GM04503 (cell line): ENCODE measurements at regions not wholly inside any gene's neighbourhood (a gene's known extent, or its start where the extent isn't known, plus 50 kb on each side); places are given as distances from the start of the nearest gene placed in this dataset.
"Not testable (repeated sequence)": the region's sequence is repeated elsewhere in the genome, so short reads cannot be mapped to it uniquely, and the experiment has no call there.

ENCODE experiments used
- DNase-seq: peaks from one replicate; pipeline ENCODE4 v3.0.0-alpha.2; 2012; ENCODE audit warnings: low read depth

DNA sequence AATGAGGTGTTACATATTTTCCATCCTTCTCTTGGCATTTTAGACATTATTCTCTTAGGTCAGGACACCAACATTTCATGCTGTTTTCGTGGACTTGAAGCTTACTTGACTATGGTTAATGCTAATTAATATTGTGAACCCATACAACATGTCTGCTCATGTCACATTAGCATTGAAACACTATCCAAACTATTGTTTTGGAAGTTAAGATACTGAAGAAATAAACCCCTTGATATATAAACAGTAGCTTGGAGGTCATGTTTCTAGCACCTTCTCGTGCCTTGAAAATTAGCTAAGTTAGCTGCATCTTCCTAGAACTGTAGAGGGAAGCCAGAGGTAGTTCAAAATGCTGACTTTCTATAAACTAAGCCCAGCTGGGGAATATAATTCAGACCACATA lies 288.8 kb downstream of the LTN1 start:
- DNase-seq = no peak

DNA sequence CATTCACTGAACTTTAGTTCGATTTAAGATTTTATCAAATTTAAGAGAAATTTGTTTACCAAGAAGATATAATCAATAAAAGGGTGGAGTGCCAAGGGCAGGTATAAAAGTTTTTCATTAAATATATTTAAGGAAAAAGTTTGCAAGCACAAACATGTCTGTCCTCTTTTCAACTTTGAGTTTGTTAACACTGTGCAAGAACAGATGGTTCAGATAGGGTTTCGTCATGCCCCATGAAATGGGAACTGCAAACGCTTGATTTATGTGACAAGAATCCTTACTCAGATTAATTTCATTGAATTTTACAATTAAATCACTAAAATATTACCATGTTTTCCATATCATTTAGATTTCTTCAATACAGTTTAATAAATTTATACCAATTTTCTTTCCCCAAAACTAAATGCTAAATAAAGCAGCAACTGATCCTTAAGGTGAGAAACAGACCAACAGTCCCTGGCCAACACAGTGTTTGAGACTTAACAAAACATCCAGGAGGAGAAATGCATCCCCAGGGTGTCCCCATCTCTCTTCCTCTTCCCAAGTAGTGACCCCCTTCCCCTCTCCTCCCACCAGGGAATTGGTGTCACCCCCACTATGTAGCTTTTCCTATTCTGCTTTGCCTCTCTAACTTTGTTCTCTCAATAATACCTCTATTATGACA lies 292.9 kb downstream of the LTN1 start:
- DNase-seq = no peak

DNA sequence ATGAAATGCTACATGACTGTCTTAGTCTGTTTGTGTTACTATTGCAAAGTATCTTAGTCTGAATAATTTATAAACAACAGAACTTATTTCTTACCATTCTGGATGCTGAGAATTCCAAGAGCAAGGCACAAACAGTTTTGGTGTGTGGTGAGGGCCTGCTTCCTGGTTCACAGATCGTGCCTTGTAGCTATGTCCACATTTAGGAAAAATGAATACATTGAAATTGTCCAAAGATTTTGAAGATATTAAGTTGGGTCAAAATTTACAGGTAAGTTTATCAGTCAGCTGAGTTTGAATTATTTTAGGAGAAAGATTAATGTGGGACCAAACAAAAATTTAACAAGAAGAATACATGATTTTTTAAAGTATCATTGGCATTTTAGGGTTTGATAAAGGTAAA lies 293.5 kb downstream of the LTN1 start:
- no peak for DNase-seq

DNA sequence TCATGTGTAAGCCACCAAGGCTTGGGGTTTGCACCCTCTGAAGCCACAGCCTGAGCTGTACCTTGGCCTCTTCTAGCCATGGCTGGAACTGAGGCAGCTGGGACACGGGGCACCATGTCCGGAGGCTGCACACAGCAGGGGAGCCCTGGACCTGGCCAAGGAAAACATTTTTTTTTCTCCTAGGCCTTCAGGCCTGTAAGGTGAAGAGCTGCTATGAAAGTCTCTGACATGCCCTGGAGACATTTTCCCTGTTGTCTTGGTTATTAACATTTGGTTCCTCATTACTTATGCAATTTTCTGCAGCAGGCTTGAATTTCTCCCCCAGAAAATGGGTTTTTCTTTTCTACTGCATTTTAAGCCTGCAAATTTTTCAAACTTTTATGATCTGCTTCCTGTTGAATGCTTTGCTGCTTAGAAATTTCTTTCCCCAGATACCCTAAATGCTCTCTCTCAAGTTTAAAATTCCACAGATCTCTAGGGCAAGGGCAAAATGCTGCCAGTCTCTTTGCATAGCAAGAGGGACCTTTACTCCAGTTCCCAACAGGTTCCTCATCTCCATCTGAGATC lies 295.8 kb downstream of the LTN1 start:
- DNase-seq = no peak

DNA sequence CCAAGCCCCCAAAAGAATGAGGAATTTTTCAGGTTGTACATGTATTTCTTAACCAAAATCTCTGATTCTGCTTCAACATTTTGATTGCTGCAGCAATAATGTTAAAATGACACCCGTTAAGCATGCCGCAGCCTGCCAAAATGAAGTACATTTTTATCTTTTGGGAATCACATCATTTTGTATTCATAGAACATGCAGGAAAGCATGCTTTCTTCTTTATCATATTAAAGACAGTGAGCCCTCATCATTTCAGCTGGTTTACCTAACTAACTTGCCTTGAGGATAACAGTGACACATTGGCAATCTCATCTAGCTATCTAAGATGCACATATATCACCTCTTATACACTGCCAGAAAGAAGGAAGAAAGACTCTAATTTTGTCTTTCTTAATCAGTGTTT lies 299.2 kb downstream of the LTN1 start:
- DNase-seq = no peak

DNA sequence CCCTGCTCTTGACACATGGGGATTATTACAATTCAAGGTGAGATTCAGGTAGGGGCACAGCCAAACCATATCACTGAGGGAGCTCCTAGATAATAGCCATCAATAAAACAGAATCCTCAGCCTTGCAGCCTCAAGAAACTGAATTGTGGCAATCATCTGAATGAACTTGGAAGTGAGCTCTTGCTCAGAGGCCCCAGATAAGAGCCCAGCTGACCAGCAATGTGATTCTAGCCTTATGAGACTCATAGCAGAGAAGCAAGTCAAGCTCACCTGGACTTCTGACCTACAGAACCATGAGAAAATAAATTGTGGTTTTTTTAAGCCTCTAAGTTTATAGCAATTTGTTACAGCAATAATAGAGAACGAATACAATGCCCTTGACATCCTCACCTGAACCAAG lies 302.5 kb downstream of the LTN1 start:
- no peak for DNase-seq

DNA sequence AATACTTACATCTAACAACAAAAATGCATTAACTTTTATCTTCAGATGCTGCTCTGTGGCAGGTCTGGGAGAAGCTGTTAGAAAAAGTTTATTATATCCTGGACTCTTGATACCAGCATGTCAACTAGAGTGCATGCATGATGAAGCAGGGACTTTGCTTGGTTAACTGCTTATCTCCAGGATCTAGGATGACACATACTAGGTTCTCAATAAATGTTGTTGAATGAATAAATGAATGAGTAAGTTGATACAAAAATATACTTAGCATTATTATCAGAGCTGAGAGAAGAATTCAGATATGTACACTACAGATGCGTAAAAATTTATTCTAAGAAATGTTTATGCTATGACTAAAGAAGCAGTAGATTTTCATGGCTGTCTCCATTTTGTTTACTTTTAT lies 304.3 kb downstream of the LTN1 start:
- DNase-seq = no peak

DNA sequence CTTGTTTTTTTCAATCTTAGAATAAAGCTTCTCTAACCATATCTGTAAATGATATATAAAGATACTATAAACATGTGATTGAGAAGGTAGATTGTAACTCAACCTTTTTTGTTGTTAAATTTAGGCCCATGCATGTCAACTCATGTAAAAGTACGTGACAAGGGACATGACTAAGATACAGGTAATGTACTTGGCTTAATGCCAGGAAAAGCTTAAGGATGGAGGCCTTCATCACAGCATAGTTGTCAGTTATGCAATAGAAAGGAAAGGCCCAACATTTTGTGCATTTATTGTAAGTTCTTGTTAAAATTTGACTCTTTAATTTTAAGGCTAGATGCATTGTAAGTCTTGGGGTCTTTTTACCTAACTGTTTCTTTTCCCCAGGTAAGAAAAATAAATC lies 305.1 kb downstream of the LTN1 start:
- DNase-seq = no peak

DNA sequence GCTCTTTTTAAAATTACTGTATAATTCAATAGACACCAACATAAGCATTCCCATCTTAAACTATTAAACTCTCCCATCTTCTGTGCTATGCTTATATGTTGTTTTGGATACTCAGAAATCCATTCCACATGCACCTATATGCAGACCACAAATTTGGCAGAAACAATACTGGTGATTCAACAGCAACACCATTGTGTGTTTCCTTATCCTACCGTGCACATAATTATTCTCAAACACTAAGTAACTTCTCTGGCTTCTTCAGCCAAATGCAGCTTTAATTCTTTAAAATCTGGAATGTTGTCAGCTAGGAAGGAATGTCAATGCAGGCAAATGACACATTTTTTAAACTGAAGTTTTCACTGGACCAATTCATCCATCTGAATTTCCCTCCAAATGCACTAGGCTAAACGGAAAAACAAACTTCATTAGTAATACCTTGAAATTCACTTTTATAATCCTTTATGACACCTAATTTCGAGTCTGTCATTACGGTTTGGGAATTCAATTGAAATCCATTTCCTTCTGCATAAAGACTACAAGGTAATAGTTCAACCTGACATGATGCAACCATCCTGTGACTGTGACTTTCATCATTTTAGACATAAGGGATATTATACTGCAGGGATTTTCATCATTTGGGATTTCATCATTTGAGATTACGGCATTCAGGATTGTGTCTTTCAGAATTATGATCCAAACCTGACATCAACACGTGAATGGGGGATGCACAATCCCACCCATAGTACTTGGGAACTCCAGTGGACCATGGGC lies 308.5 kb downstream of the LTN1 start:
- no peak for DNase-seq

DNA sequence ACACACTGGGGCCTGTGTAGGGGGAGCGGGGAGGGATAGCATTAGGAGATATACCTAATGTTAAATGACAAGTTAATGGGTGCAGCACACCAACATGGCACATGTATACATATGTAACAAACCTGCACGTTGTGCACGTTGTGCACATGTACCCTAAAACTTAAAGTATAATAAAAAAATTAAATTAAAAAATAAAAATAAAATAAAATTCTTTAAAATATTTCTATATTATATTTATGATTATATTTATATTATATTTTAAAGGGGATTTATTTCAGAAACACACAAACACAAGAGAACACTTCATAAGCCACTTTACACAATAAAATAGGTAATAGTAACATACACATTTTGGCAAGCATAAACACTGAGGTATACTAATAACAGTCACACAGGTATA lies 309.8 kb downstream of the LTN1 start:
- DNase-seq = not testable (repeated sequence)

DNA sequence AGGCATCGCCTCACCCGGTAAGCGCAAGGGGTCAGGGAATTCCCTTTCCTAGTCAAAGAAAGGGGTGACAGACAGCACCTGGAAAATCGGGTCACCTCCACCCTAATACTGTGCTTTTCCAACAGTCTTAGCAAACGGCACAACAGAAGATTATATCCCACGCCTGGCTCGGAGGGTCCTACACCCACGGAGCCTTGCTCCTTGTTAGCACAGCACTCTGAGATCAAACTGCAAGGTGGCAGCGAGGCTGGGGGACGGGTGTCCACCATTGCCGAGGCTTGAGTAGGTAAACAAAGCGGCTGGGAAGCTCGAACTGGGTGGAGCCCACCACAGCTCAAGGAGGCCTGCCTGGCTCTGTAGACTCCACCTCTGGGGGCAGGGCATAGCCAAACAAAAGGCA lies 315.6 kb downstream of the LTN1 start:
- not testable (repeated sequence) for DNase-seq

DNA sequence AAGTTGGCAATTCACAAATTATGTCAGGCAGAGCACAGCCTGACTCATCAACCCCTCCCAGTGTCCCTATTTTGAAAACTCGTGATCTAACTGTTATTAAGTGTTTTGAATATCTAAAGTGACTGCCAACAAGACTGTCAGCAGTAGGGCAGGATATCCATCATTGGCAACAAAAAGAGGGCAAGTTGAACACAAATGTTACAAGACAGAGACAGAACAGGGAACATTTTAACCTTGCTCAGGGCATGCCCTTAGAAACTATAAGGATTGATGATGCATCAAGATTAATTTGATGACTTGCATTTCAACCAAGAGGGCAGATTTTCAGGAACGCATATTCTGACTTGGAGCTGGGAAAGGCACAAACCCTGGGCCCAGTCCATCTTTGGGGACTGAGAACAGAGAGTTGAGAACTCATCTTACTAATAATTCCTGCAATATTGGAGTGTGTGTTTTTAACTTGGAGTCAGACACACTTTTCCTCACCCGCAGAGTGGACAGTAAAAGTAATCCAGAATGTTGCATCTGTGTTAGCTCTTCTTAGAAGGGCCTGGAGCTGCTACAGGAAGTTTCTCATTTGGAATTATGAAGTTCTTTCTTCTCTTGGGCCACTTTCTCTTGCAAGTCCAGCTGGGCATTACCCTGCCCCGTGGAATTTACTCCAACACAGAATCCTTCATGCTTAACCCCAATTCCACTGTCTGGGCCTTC lies 317.2 kb downstream of the LTN1 start:
- peak; percentile 20 for DNase-seq

DNA sequence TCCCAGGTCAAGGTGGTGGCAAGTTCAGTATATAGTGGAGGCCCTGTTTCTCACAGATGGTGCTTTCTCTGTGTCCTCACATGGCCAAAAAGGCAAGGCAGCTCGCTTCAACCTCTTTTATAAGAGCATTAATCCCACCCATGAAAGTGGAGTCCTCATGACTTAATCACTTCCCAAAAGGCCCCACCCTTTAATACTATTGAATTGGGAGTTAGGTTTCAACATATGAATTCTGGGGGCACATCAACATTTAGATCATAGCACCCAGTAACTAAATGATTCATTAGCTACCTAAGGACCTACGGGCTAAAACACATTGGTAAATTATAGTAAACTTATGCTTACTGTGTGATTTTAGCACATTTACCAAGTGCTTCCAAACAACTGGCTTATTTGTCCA lies 317.9 kb downstream of the LTN1 start:
- DNase-seq = no peak

DNA sequence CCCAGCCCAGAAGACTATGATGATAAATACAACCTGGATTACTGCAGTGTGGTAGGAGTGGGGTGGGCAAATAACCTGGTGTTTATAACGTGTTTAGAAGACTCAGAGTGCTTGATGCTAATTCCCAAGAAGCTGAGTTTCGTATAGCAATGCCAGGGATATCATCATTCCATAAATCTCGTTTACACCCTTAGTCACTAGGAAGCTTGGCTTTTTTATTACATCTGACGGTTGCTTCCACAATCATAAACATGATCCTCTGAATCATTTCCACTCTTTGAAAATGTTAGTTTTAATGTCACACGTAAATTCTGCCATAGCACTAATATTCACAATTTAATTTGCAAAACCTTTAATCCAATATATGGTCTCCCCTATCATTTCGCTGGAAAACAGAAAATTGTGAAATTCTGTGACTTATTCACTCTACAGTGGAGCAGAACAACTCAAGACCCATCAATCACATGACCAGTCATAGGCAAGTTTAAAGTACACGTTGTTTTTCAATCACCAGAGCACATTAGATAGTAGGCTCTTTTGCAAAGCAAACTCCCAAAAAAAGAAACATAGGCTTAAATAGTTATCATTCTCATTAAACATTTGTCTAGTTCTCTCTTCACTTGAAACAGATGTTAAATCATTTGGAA lies 321.0 kb downstream of the LTN1 start:
- DNase-seq = peak; percentile 44

DNA sequence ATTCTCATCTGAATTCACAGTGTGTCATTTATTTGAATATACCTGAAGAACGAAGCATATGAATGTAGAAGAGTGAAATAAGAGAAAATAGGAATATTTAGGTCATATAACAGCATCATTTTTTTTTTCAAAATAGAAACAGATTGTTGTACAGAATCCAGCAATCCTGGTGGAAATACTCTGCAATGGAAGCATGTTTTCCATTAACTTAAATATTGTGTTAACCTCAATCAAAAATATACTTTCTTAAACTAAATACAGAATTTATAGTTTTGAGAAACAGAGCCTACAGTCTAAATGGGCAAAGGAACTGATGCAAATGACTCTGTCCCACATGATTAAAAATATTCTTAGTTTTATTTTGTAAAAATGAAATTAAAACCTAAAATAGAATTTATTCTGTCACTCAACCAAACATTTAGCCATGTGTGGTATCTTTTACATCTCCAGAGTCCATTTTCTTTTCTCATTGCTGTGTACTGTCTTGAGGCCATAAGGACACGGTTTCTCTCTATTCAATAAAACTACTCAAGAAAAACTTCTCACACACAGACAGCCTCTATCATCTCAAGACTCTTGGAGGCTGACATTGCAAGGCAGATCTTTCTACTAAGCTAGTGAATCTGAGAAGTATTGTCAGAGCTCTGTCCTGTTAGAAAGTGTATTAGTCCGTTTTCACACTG lies 322.6 kb downstream of the LTN1 start:
- DNase-seq = no peak

DNA sequence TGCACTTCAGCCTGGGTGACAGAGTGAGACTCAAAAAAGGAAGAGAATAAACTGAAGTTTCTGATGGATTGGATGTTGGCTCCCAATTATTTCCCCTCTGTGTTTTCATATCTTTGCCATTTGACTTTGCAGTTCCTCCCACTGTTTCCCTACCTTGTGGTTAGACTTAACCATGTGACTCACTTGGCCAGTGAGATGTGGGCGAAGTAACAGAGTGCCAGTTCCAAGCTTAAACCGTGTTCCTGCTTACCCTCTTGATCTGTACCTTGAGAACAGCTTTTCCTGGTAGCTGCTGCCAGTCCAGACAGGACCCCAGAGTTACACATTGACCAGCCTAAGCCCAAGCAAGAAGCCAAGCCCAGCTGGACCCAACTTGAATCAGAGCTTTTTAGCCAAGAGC lies 323.4 kb downstream of the LTN1 start:
- no peak for DNase-seq

DNA sequence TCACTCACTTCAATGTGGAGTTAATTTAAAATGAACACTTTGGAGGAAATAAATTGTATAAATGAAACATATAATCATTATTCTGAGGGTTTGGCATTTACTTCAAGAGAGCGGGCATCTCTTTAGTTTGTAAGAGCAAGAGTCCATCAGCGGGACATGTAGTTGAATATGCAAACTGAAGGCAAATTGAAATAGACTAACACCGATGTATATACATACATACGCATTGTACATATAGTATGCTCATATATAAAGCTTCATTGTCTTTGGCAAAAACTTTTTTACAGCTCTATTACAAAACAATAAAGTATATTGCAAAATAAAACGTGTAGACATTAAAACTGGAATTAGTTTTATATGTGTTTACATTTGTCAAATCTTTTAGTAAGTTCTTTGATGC lies 328.9 kb downstream of the LTN1 start:
- no peak for DNase-seq

DNA sequence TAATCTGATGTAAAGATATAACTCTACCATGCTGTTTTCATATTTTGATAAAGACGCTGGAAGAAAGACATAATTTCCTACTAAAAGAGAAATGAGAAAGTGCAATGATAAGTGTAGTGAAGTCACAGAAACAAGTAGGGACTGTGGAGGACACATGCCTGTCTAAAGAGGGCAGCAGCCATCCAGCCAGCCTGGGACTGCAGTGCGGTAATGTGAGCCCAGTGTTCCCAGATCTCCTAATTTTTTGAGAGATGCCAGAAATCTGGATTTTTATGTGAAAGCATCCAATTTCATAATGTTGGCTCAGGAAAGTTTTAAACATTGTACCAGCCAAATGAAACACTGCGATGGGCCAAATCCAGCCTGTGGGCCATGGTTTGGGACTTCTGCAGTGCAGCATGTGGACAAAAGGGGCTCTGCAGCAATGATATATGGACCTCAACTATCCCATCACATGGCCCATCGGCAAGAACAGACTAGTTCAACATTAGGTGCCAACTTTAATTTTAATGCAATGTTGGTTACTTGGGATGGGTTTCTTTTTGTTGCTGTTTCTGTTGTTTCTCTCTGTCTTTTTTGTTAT lies 329.5 kb downstream of the LTN1 start:
- DNase-seq = no peak

DNA sequence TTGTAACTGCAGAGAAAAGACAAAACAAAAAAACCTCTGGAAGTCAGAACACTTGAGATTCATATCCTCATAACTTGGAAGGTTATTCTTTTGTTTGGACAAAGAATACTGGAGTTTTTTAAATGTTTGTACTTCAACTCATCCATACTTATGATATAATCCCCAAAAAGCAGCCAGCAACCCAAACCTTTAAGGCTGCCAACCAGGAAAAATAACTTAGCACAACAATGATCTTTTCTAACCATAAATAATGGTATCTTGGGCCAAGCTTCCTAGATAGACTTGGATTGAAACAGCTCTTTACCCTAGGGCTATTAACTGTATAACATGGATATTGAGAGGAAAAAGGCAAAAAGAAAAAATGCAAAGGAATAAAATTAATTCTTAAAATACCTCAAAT lies 335.1 kb downstream of the LTN1 start:
- no peak for DNase-seq

DNA sequence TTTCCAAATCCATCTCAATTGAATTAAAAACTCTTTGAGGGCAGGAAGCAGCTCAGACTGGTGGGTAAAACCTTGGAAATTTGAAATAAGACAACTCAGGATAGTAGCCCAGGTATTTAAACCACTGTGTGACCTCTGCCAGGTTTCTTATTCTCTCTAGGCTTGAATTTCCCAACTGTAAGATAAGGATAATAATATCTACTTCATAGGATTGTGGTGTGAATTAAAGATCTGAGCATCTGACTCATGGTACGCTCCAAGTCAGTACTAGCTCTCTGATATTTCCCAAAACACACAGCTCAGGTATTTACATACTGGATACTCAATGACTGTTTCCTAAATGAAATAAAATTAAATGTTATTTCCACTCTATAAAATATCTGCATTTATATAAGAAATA lies 337.2 kb downstream of the LTN1 start:
- DNase-seq = no peak

DNA sequence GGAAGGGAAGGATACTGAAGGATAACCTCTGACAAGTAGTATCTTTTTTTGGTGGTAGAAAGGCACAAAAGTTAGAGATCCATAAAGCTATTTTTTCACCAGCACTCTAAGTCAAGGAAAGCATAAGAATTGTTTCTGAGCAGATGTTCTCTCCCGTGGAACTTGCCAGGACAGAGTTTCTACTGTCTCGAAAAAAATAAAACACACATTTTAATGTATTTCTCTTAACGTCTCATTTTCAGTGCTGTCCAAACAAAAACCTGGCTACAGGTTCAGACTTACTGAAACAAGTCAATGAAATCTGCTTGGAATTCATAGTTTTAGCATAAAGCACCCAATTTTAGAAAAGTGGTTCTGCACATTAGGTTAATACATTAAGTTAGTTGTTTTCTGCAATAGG lies 338.3 kb downstream of the LTN1 start:
- DNase-seq = no peak

DNA sequence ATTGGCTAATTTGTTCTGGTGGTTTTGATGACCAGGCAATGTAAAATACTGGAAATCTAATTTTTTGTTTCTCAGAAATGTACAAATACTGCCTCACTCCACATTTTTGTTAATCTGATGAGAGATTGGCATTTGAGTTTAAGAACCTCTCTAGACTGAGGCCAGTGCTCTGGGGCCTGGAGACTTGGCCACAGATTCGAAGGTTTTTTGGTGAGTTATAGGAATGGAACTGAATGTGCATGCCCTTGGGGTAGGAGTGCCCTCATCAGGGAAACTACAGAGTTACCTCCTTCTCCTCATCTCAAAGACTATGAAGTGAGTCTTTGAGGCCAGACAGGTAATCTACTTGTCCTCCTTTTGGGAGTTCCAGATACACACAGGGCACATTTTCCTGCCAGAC lies 347.9 kb downstream of the LTN1 start:
- no peak for DNase-seq
